CD4-positive, alpha-beta T cell treated with Interferon gamma for 1 hour (primary cell): ENCODE measurements at regions not wholly inside any gene's neighbourhood (a gene's known extent, or its start where the extent isn't known, plus 50 kb on each side); places are given as distances from the start of the nearest gene placed in this dataset.

Experiments
- DNase-seq: peaks from one replicate; pipeline ENCODE4 v3.0.0-alpha.2; 2020

- no peak for DNase-seq
Observed at GRCh38 chr18:44466997-44467396, 213.7 kb upstream of the SETBP1 start.

- no peak for DNase-seq
Observed at GRCh38 chr18:44467718-44468117, 213.0 kb upstream of the SETBP1 start.

GRCh38 chr18:44473394-44474066, 207.2 kb upstream of the SETBP1 start:
- no peak for DNase-seq

GRCh38 chr18:44474067-44474411, 206.6 kb upstream of the SETBP1 start:
- no peak for DNase-seq

- no peak for DNase-seq
Observed at GRCh38 chr18:44474591-44474990, 206.1 kb upstream of the SETBP1 start.

- DNase-seq = no peak
Observed at GRCh38 chr18:44482761-44483160, 197.9 kb upstream of the SETBP1 start.

- no peak for DNase-seq
Observed at GRCh38 chr18:44495151-44495550, 185.5 kb upstream of the SETBP1 start.

- no peak for DNase-seq
Observed at GRCh38 chr18:44497311-44497710, 183.4 kb upstream of the SETBP1 start.

- no peak for DNase-seq
Observed at GRCh38 chr18:44497757-44498490, 182.8 kb upstream of the SETBP1 start.

GRCh38 chr18:44500808-44501610, 179.7 kb upstream of the SETBP1 start:
- DNase-seq = no peak

GRCh38 chr18:44502221-44502620, 178.5 kb upstream of the SETBP1 start:
- DNase-seq = no peak

GRCh38 chr18:44502790-44503189, 177.9 kb upstream of the SETBP1 start:
- no peak for DNase-seq

- no peak for DNase-seq
Observed at GRCh38 chr18:44503854-44504253, 176.8 kb upstream of the SETBP1 start.

GRCh38 chr18:44507729-44508325, 172.9 kb upstream of the SETBP1 start:
- peak; percentile 67 for DNase-seq

- DNase-seq = no peak
Observed at GRCh38 chr18:44508474-44508873, 172.2 kb upstream of the SETBP1 start.

GRCh38 chr18:44509048-44509447, 171.6 kb upstream of the SETBP1 start:
- DNase-seq = no peak

GRCh38 chr18:44510390-44510789, 170.3 kb upstream of the SETBP1 start:
- no peak for DNase-seq

GRCh38 chr18:44513233-44513632, 167.5 kb upstream of the SETBP1 start:
- DNase-seq = no peak

- DNase-seq = no peak
Observed at GRCh38 chr18:44514106-44514505, 166.6 kb upstream of the SETBP1 start.

- DNase-seq = no peak
Observed at GRCh38 chr18:44514766-44515165, 165.9 kb upstream of the SETBP1 start.

GRCh38 chr18:44516450-44516849, 164.2 kb upstream of the SETBP1 start:
- DNase-seq = no peak

GRCh38 chr18:44517136-44517535, 163.6 kb upstream of the SETBP1 start:
- no peak for DNase-seq

GRCh38 chr18:44518091-44518615, 162.5 kb upstream of the SETBP1 start:
- DNase-seq = no peak
